Nephron (organoid): ENCODE measurements at regions not wholly inside any gene's neighbourhood (a gene's known extent, or its start where the extent isn't known, plus 50 kb on each side); places are given as distances from the start of the nearest gene placed in this dataset.

Experiments
- H3K27ac Mint-ChIP-seq, 3 experiments: 2 replicates each; pipeline ENCODE4 v1.8.0; 2020; ENCODE audit warnings: mixed read lengths in 3 of 3, mild to moderate bottlenecking in 2 of 3, moderate library complexity in 1 of 3
- H3K27me3 Mint-ChIP-seq: 2 replicates; pipeline ENCODE4 v1.8.0; 2021; ENCODE audit warnings: low read depth, mild to moderate bottlenecking, moderate library complexity, mixed read lengths
- H3K36me3 Mint-ChIP-seq: 2 replicates; pipeline ENCODE4 v1.8.0; 2020; ENCODE audit warnings: low read depth, mixed read lengths
- H3K4me1 Mint-ChIP-seq: 2 replicates; pipeline ENCODE4 v1.8.0; 2020; ENCODE audit warnings: mixed read lengths
- H3K4me3 Mint-ChIP-seq, 3 experiments: 2 replicates each; pipeline ENCODE4 v1.8.0; 2020; ENCODE audit warnings: mild to moderate bottlenecking in 3 of 3, mixed read lengths in 3 of 3, moderate library complexity in 2 of 3
- H3K9me3 Mint-ChIP-seq: 2 replicates; pipeline ENCODE4 v1.8.0; 2020; ENCODE audit warnings: mixed read lengths
- TF ChIP-seq, protein P1 (sequence below), 3 experiments: fragments of 200-600 bp; sonication (generic); IDR thresholded peaks; one replicate each; pipeline ENCODE4 v1.5.0; 2021; ENCODE audit warnings: antibody characterized with exemption in 3 of 3; ENCODE audit not compliant: unreplicated experiment in 3 of 3

GRCh38 chr1:238370599-238370998 is 479.9 kb upstream of the ZP4 start:
- H3K27ac Mint-ChIP-seq, result no peak overlapping the region

DNA sequence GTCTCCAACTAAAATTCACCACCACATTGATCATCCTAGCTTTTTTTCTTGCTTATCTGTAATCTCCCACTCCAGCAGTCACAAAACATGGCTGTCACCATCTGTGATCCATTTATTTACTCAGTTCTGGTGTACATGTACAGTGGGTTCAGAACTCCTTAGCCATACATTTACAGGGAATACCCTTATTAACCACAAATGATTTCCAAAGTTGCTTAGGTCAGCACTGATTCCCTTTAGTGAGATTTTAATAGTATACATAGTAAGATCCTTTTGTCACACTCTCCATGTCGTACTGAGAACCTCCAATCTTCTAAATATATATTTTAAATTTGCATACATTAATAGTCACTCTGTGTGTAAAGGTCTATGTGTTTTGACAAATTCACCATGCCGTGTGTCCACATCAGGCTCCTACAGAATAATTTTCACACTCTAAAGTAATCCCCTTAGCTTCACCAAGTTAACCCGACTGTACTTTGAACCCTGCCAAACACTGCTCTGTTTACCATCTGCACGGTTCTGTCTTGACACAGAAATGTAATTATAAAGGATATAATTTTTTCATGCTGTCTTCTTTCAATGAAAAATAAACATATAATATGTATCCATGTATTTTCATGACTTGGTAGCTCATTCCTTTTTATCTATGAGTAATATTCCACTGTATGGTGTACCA is 473.6 kb upstream of the ZP4 start:
- H3K36me3 Mint-ChIP-seq, result no peaks in the 10 kb centered on the region
- no peaks in the 10 kb centered on the region for H3K27me3 Mint-ChIP-seq
- H3K9me3 Mint-ChIP-seq, result peaks cover 3% of the 10 kb centered on the region
- H3K4me3 Mint-ChIP-seq, result no peak overlapping the region
- H3K27ac Mint-ChIP-seq, result no peak overlapping the region
- no peaks in the 10 kb centered on the region for H3K4me1 Mint-ChIP-seq
- TF ChIP-seq, protein P1, sequence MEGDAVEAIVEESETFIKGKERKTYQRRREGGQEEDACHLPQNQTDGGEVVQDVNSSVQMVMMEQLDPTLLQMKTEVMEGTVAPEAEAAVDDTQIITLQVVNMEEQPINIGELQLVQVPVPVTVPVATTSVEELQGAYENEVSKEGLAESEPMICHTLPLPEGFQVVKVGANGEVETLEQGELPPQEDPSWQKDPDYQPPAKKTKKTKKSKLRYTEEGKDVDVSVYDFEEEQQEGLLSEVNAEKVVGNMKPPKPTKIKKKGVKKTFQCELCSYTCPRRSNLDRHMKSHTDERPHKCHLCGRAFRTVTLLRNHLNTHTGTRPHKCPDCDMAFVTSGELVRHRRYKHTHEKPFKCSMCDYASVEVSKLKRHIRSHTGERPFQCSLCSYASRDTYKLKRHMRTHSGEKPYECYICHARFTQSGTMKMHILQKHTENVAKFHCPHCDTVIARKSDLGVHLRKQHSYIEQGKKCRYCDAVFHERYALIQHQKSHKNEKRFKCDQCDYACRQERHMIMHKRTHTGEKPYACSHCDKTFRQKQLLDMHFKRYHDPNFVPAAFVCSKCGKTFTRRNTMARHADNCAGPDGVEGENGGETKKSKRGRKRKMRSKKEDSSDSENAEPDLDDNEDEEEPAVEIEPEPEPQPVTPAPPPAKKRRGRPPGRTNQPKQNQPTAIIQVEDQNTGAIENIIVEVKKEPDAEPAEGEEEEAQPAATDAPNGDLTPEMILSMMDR (IDR thresholded peaks at IDR 0.05; ENCODE audit: unreplicated experiment in 3 of 3), result no peak

More at GRCh38 chr1:238370599-238370998, 479.9 kb upstream of the ZP4 start:
- H3K36me3 Mint-ChIP-seq, result no peaks in the 10 kb centered on the region
- TF ChIP-seq, protein P1 (IDR thresholded peaks at IDR 0.05; ENCODE audit: unreplicated experiment in 3 of 3), result no peak
- H3K4me1 Mint-ChIP-seq, result no peaks in the 10 kb centered on the region
- H3K4me3 Mint-ChIP-seq, result no peak overlapping the region
- peaks cover 10% of the 10 kb centered on the region for H3K9me3 Mint-ChIP-seq
- H3K27me3 Mint-ChIP-seq, result no peaks in the 10 kb centered on the region

- no peaks in the 10 kb centered on the region for H3K27me3 Mint-ChIP-seq
- TF ChIP-seq, protein P1 (IDR thresholded peaks at IDR 0.05; ENCODE audit: unreplicated experiment in 3 of 3), result no peak
- no peaks in the 10 kb centered on the region for H3K9me3 Mint-ChIP-seq
- no peak overlapping the region for H3K27ac Mint-ChIP-seq
- no peak overlapping the region for H3K4me3 Mint-ChIP-seq
- no peaks in the 10 kb centered on the region for H3K4me1 Mint-ChIP-seq
- H3K36me3 Mint-ChIP-seq, result no peaks in the 10 kb centered on the region
Measured at GRCh38 chr1:238360474-238360873, 469.8 kb upstream of the ZP4 start.

DNA sequence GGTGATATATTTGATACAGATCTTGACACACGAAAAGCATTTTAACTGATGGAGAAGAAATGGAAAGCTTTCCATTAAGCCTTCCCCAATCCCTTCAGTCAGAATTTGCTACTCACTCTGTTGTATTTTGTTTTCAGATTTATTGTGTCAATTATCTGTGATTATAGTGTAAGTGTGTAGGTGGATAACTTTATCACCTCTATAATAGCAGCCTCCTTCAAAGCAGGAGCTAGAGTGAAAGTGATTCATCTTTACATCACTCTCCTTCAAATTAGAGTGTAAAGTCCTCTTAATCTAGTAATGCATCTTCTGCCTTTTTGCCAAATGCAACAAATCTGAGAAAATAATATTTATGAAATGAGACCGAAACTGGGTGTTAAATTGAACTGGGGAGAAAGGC is 459.7 kb upstream of the ZP4 start:
- no peak overlapping the region for H3K4me3 Mint-ChIP-seq
- TF ChIP-seq, protein P1 (IDR thresholded peaks at IDR 0.05; ENCODE audit: unreplicated experiment in 3 of 3), result no peak
- H3K36me3 Mint-ChIP-seq, result no peaks in the 10 kb centered on the region
- H3K27ac Mint-ChIP-seq, result no peak overlapping the region
- H3K27me3 Mint-ChIP-seq, result no peaks in the 10 kb centered on the region
- peaks cover 5% of the 10 kb centered on the region for H3K9me3 Mint-ChIP-seq
- no peaks in the 10 kb centered on the region for H3K4me1 Mint-ChIP-seq

- H3K4me1 Mint-ChIP-seq, result no peaks in the 10 kb centered on the region
- TF ChIP-seq, protein P1 (IDR thresholded peaks at IDR 0.05; ENCODE audit: unreplicated experiment in 3 of 3), result no peak
- no peaks in the 10 kb centered on the region for H3K36me3 Mint-ChIP-seq
- H3K27ac Mint-ChIP-seq, result peak overlapping the region in 1 of 3 experiments; percentile 23
- H3K4me3 Mint-ChIP-seq, result no peak overlapping the region
- H3K27me3 Mint-ChIP-seq, result no peaks in the 10 kb centered on the region
- no peaks in the 10 kb centered on the region for H3K9me3 Mint-ChIP-seq
Measured at GRCh38 chr1:238346340-238346739, 455.6 kb upstream of the ZP4 start.

GRCh38 chr1:238345837-238346236 is 455.1 kb upstream of the ZP4 start:
- Mint-ChIP-seq H3K27me3 (no peaks in the 10 kb centered on the region), H3K9me3 (no peaks in the 10 kb centered on the region), H3K4me1 (no peaks in the 10 kb centered on the region), H3K36me3 (no peaks in the 10 kb centered on the region), H3K27ac (no peak overlapping the region), H3K4me3 (no peak overlapping the region)
- TF ChIP-seq, protein P1 (IDR thresholded peaks at IDR 0.05; ENCODE audit: unreplicated experiment in 3 of 3), result no peak
